ENCODE measurements at regions not wholly inside any gene's neighbourhood (a gene's known extent, or its start where the extent isn't known, plus 50 kb on each side); places are given as distances from the start of the nearest gene placed in this dataset.

GRCh38 chr3:181862502-181862901 is 150.8 kb downstream of the SOX2 start:
- H3K9me2 ChIP-seq (ENCODE audit: low read depth, low read length), result no peaks in the 10 kb centered on the region
- no peak overlapping the region for H3K4me3 ChIP-seq (ENCODE audit: low read depth, low read length, poor library complexity, severe bottlenecking)
- no peaks in the 10 kb centered on the region for H3K9me3 ChIP-seq (ENCODE audit: low read length)
- peak; percentile 40; the same call in 1 of the 2 replicates for TF ChIP-seq CTCF (IDR thresholded peaks at IDR 0.05; ENCODE audit: low read length)
- no peak for TF ChIP-seq EZH2 (IDR thresholded peaks at IDR 0.05; ENCODE audit: borderline replicate concordance, low read length)
- H4K20me1 ChIP-seq (ENCODE audit: insufficient read depth, low read length), result no peaks in the 10 kb centered on the region
- H3K36me3 ChIP-seq (ENCODE audit: insufficient read depth, low read length), result no peaks in the 10 kb centered on the region
- H3F3A ChIP-seq (ENCODE audit: insufficient read depth, low read length), result no peaks in the 10 kb centered on the region
- no peaks in the 10 kb centered on the region for H3K79me2 ChIP-seq (ENCODE audit: insufficient read depth, low read length)
- no peak overlapping the region for H3K9ac ChIP-seq (ENCODE audit: low read length)
- no peak overlapping the region for H3K4me2 ChIP-seq (ENCODE audit: low read length)
- H3K27ac ChIP-seq (ENCODE audit: low read depth, low read length, poor library complexity, severe bottlenecking), result peak overlapping the region; percentile 16
- H2AFZ ChIP-seq (ENCODE audit: low read length), result no peak overlapping the region
- no peaks in the 10 kb centered on the region for H3K27me3 ChIP-seq (ENCODE audit: insufficient read depth, low read length)
- peaks cover 22% of the 10 kb centered on the region for H3K4me1 ChIP-seq (ENCODE audit: insufficient read depth, low read length, severe bottlenecking)

GRCh38 chr3:181868576-181869082 is 156.9 kb downstream of the SOX2 start:
- Histone ChIP-seq H3K9me2 (ENCODE audit: low read depth, low read length) (no peaks in the 10 kb centered on the region), H2AFZ (ENCODE audit: low read length) (peak overlapping the region; percentile 42; the same call in 1 of the 2 replicates), H3F3A (ENCODE audit: insufficient read depth, low read length) (no peaks in the 10 kb centered on the region), H3K9ac (ENCODE audit: low read length) (no peak overlapping the region), H3K9me3 (ENCODE audit: low read length) (no peaks in the 10 kb centered on the region), H3K4me1 (ENCODE audit: insufficient read depth, low read length, severe bottlenecking) (peaks cover 39% of the 10 kb centered on the region), H3K27me3 (ENCODE audit: insufficient read depth, low read length) (no peaks in the 10 kb centered on the region), H3K79me2 (ENCODE audit: insufficient read depth, low read length) (no peaks in the 10 kb centered on the region), H3K4me2 (ENCODE audit: low read length) (no peak overlapping the region), H3K4me3 (ENCODE audit: low read depth, low read length, poor library complexity, severe bottlenecking) (no peak overlapping the region), H3K27ac (ENCODE audit: low read depth, low read length, poor library complexity, severe bottlenecking) (peak overlapping the region; percentile 67), H3K36me3 (ENCODE audit: insufficient read depth, low read length) (no peaks in the 10 kb centered on the region), H4K20me1 (ENCODE audit: insufficient read depth, low read length) (no peaks in the 10 kb centered on the region)
- TF ChIP-seq EZH2 (IDR thresholded peaks at IDR 0.05; ENCODE audit: borderline replicate concordance, low read length) (no peak), CTCF (IDR thresholded peaks at IDR 0.05; ENCODE audit: low read length) (peak; percentile 64)

GRCh38 chr3:181872887-181873286 is 161.2 kb downstream of the SOX2 start:
- H3K27ac ChIP-seq (ENCODE audit: low read depth, low read length, poor library complexity, severe bottlenecking), result peak overlapping the region; percentile 2
- peaks cover 47% of the 10 kb centered on the region for H3K4me1 ChIP-seq (ENCODE audit: insufficient read depth, low read length, severe bottlenecking)
- H3K79me2 ChIP-seq (ENCODE audit: insufficient read depth, low read length), result no peaks in the 10 kb centered on the region
- H3K4me3 ChIP-seq (ENCODE audit: low read depth, low read length, poor library complexity, severe bottlenecking), result no peak overlapping the region
- H3K9me3 ChIP-seq (ENCODE audit: low read length), result no peaks in the 10 kb centered on the region
- no peaks in the 10 kb centered on the region for H3K36me3 ChIP-seq (ENCODE audit: insufficient read depth, low read length)
- H3K9ac ChIP-seq (ENCODE audit: low read length), result no peak overlapping the region
- no peaks in the 10 kb centered on the region for H3K9me2 ChIP-seq (ENCODE audit: low read depth, low read length)
- no peak overlapping the region for H3K4me2 ChIP-seq (ENCODE audit: low read length)
- TF ChIP-seq CTCF (IDR thresholded peaks at IDR 0.05; ENCODE audit: low read length) (no peak), EZH2 (IDR thresholded peaks at IDR 0.05; ENCODE audit: borderline replicate concordance, low read length) (no peak)
- H4K20me1 ChIP-seq (ENCODE audit: insufficient read depth, low read length), result no peaks in the 10 kb centered on the region
- H2AFZ ChIP-seq (ENCODE audit: low read length), result no peak overlapping the region
- 0 out of 2 replicates have a peak, but pooled peaks cover 5% of the 10 kb centered on the region for H3F3A ChIP-seq (ENCODE audit: insufficient read depth, low read length)
- H3K27me3 ChIP-seq (ENCODE audit: insufficient read depth, low read length), result no peaks in the 10 kb centered on the region

Measured in OCI-LY1 (cell line).